GM19467 (cell line): ENCODE measurements at regions not wholly inside any gene's neighbourhood (a gene's known extent, or its start where the extent isn't known, plus 50 kb on each side); places are given as distances from the start of the nearest gene placed in this dataset.
A peak's percentile ranks its signal among the peaks of the same experiment; 100 is the strongest.

Experiments
- ATAC-seq: cut with Tn5 transposase; IDR thresholded peaks from one replicate; pipeline ENCODE4 v1.9.1; 2021; ENCODE audit warnings: mild to moderate bottlenecking, moderate library complexity; ENCODE audit not compliant: unreplicated experiment

DNA sequence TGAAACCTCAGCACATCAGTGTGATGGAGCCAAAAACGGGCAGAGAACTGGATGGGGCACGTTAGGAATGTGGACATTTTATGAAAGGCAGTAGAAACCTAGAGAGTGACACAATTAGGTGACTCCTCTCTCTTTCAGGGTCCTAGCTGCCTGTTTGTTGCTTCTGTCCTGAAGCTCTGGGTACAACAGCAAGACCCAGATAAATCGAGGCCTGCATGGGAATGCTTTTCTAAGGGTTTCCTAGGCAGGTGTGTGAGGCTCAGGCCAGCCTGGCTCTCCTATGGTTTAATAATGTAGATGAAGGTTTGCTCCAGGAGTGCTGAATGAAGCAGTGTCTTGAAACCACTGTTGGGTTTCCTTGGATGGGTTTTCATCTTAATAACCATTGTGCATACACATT lies 517.1 kb upstream of the RAB6C start:
- ATAC-seq, result no peak

DNA sequence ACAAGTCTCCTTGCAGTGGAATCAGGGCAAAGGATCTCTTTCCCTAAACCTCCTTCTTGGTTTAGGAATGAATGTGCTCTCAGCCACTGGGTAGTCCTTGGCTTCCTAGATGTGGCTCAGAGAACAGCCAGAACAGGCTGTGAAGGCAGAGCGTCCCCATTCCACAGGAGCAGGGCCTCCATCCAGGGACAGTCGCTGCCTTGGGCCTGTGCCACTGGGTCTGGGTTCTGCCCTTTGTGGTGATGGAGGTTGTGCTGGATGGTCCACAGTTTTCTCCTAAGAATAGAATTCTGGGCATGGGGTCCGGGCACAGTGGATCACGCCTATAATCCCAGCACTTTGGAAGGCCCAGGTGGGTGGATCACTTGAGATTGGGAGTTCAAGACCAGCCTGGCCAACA lies 516.5 kb upstream of the RAB6C start:
- no peak for ATAC-seq

GRCh38 chr2:129464036-129464435 lies 515.4 kb upstream of the RAB6C start:
- ATAC-seq, result no peak

GRCh38 chr2:129464631-129465030 lies 514.8 kb upstream of the RAB6C start:
- no peak for ATAC-seq

DNA sequence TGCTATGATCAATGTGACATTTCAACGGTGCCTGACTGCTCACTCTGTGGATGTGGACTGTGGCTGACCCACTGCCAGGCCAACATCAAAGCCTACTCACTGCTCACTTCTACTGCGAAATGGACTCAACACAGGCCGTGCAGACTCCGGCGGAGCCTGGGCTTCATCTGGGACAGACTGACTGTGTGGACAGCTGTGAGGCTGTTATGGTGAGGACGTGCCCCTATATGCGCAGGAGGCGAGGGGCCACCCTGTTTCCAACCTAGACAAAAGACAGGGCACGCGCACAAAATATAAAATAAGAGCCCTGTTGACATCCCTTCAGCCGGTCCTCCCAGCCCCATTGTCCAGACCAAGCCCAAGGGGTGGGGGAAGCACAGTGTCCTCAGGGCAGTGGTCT lies 514.4 kb upstream of the RAB6C start:
- ATAC-seq, result no peak

DNA sequence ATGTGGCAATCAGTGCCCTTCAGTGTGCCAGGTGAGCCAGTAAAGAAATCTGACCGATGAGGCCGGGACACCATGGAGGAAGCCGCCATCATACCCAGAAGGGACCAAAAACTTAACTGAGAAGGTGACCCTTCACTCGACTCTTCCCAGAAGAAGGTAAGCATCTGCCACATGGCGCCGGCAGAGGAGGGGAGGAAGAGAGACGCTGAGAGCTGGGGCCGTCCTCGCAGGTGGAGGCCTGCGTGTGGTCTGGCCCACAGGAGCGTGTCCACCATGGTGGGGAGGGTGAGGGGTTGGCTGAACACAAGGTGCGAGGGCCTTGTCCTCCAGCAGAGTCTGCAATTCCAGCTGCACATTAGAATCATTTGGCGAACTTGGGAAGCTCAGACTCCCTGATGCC lies 513.1 kb upstream of the RAB6C start:
- ATAC-seq, result no peak

DNA sequence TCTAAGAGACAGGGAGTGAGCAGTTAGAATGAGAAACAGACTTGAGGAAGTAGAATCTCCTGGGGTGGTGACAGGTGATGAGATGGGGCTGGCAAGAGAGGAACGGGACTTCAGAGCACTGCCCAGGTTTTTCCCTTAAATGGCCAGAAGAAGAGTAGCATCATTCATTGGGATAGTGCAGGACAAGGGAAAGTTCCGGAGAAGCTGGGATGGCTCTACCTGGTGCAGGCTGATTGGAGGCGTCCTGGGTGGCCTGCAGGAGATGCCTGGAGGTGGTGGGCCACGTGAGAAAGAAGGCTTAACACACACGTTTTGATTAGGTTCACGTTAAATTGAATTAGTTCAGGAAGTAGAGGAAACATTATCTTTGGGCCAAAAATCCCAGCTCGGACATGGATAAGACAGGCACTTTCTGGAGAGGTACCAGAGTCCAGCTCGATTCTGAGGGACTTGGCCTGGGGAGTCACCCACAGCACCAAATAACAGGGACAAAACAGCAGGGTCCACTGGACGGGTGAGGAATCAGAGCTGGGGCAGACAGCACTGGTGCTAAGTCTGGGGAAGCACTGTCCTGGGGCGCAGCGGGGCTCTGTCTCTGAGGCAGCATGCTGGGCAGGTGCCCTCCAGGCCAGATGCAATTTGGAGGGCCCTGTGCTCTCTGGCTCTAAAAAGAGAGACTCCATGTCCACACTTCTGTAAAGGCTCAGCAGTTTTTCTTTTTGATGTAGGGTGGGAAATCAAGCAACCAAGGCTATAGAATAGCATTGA lies 512.3 kb upstream of the RAB6C start:
- ATAC-seq, result no peak

GRCh38 chr2:129467941-129468340 lies 511.5 kb upstream of the RAB6C start:
- ATAC-seq, result no peak

DNA sequence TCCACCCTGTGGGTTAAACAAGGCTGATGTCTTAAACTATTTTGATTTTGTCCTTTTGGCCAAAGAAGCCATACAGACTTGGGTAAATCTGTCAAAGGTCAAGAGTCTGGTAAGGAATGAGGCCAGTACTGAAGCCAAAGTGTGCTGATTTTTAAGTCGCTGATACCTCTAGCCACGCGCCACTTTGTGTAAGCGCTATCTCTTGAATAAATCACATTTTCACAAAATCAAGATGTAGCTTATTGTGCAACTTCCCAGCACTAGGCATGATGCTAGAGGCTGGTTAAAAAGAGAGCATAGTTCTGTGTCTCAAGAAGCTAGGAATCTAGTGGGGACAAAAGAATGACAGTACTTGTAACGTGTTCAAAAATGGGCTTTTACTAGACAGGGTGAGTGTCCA lies 510.6 kb upstream of the RAB6C start:
- ATAC-seq, result no peak

- ATAC-seq, result no peak
These were observed 510.1 kb upstream of the RAB6C start for GRCh38 chr2:129469389-129469788.

DNA sequence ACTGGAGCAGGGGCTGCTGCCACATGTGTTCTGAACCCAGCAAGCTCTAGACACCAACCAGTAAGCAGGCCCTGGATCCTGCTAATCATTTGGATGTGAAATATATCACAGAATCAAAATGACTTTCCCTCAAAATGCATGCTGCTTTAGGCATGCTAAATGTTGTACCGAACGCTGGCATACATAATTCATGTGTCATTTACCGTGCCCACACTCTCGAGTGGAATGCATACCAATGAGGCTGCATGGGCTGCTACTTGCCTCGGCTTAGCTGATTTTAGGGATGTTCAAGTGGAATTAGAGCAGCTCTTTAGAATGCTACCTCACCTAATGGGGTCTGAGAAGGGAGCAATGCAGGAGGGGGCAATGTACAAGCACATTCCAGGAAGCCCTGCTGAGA lies 509.6 kb upstream of the RAB6C start:
- no peak for ATAC-seq

DNA sequence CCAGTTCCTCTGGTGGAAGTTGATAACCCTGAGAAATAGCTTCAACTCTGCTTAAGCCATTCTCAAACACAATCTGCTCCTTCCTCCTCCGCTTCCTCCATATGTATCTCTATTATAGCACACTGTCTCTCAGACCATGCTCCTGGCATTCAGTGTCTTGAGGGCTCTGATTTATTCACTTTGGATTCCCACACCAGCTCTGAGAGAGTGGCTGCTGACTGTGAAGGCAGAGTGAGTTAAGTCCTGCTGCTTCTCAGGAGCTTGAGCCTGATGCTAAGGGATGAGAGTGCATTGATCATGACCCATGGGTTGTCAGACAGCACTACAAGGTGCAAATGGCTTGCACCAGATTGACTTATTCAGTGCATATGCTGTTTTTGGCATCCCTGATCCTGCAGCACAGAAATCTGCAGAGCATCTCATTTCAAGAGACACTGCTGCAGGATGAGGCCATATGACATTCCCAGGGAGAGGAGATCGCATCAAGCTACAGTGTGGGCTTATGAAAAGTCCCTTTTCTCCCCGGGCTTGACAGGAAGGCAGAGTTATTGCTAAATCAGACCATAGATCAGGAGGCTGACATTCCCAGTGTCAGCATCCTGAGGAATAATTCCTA lies 500.5 kb upstream of the RAB6C start:
- ATAC-seq, result no peak

- ATAC-seq, result no peak
These were observed 499.6 kb upstream of the RAB6C start for GRCh38 chr2:129479892-129480291.

DNA sequence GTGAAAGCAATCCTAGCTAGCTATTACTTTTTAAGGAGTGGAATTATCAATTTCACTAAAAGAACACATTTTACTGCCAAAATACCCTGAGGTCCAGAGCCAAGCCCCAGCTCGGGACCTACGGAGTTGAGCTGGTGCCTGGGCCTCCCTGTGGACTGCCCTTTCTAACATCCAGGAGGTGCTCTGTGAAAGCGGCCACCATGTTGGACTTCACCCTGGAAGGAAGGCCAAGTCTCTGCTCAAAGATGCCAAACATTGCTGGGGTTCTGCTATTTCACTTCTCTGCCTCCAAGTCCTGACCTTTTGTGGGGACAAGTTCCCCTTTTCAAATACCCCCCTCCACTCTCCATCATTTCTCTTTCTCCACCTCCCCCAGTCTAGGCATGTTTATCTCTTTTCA lies 498.7 kb upstream of the RAB6C start:
- ATAC-seq, result no peak

DNA sequence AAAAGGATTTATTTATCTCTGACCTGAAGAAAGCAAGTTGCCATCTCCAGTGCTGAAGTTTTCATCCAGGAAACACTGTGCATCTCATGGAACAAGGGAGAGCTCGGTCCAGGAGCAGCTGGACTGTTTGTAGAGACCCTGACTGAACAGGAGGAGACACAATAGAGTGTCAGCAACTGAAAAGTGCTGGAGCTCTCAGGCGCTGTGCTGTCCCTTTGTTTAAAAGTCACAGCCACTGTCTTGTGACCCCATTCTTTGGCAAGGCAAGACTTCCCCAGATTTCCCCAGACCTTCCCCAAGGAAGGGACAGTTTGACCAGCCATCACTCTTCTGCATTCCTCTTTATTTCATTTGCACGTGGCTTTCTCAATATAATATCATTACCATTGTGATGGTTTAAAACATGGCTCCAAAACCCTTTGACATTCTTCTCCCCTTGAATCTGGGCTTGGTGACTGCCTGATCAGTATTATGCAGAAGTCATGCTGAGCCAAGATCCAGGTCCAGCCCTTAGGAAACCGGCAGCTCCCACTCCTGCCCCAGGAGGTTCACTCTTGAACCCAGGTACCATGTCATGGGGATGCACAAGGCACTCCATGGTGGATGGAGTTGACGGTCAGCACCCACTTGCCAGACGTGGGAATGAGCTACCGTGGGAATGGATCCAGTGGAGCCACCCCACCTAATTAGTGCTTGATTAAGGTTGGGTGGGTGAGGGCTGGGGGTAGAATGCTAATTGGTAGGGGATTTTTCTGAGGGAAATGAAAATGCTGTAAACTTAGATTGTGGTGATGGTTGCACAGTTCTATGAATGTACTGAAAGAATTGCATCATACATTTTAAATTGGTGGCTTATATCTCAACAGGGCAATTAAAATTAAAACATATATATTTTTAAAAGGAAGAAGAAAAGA lies 497.9 kb upstream of the RAB6C start:
- ATAC-seq, result no peak

DNA sequence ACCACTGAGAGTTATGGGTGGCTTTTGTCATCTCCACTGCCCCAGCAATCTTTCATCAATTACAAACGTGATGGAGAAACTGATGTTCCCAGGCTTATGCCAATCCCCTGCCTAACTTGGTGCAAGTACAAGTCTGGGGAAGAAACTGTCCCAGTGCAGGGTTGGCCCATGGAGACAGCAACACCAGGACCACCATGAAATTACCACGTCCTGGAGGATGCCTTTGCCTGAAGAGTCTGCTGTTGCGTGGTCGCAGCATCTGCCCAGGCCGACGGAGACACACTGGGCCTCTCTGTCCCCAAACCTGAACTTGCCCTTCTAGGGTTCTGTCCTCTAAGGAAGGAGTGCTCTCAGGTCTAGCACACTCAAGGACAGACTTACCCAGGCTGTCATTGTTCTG lies 496.8 kb upstream of the RAB6C start:
- ATAC-seq, result no peak

- peak; percentile 52 for ATAC-seq
These were observed 496.1 kb upstream of the RAB6C start for GRCh38 chr2:129483366-129483765.

DNA sequence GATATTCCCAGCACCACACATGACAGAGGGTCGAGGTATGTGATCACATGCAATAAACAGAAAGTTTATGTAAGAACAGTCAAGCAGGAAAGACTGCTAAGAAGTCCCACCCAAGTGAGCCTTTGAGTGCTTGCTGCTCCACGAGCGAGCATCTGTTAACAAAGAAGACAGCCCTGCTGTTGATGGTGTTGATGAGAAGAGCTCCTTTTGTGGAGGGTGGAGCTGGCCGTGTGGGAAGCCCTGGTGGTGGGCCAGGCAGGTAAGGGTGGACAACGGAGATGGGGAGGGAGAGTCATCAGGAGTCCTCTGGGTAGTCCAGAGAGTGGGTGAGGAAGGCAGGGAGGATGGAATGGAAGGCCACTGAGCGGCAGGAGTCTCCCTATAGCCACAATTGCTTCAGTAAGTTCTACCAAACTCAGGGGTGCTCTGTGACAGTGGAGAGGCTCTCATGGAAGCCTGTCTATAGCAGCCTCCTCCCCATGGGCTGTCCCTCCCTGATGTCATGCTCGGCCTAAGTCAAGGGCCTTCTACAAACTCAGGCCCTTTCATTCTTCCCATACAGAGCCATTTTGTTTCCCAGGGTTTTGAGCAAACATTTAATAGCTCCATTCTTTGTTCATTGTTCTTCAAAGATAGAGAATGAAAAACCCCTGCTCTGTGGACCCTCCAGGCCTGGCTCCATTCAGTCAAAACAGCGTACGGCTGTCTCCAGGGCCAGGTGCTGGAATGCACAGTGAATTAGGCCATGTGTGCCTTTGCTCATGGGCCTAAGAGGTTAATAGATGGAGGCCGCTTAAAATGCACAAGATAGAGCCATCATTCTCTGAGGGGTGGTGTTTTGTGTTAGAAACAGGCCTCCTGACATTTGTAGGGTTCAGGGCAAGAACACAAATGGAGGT lies 494.2 kb upstream of the RAB6C start:
- ATAC-seq, result no peak

- ATAC-seq, result no peak
These were observed 491.1 kb upstream of the RAB6C start for GRCh38 chr2:129488376-129488775.

GRCh38 chr2:129490641-129491040 lies 488.8 kb upstream of the RAB6C start:
- ATAC-seq, result no peak

GRCh38 chr2:129491308-129491707 lies 488.2 kb upstream of the RAB6C start:
- no peak for ATAC-seq
